Spleen (tissue), 11 donors: ENCODE measurements at regions not wholly inside any gene's neighbourhood (a gene's known extent, or its start where the extent isn't known, plus 50 kb on each side); places are given as distances from the start of the nearest gene placed in this dataset.

Experiments
- DNase-seq: peaks from one replicate; pipeline ENCODE4 v3.0.0-alpha.2; 2020
- H3K27ac ChIP-seq, 8 donors: fragments of 200-600 bp; sonication (generic) in 7 of 8; 1 replicate in 4 of 8; 2 replicates in 4 of 8; pipeline versions ENCODE4 v1.5.0 to v1.8.0; 2016 to 2021; ENCODE audit warnings: inconsistent platforms in 4 of 8, mild to moderate bottlenecking in 4 of 8, moderate library complexity in 1 of 8
- H3K27me3 ChIP-seq, 7 donors: fragments of 200-600 bp; sonication (generic) in 6 of 7; replicated peaks in 1 of 7; 1 replicate in 4 of 7; 2 replicates in 3 of 7; pipeline versions ENCODE4 v1.5.0 to v1.8.0; 2016 to 2021; ENCODE audit warnings: inconsistent platforms in 3 of 7, mild to moderate bottlenecking in 1 of 7
- H3K36me3 ChIP-seq, 6 donors: fragments of 200-600 bp; sonication (generic) in 5 of 6; 1 replicate in 4 of 6; 2 replicates in 2 of 6; pipeline versions ENCODE4 v1.5.0 to v1.8.0; 2016 to 2021; ENCODE audit warnings: inconsistent platforms in 2 of 6
- H3K4me1 ChIP-seq, 6 donors: fragments of 200-600 bp; sonication (generic) in 5 of 6; 1 replicate in 3 of 6; 2 replicates in 3 of 6; pipeline versions ENCODE4 v1.5.0 to v1.8.0; 2016 to 2021; ENCODE audit warnings: inconsistent platforms in 3 of 6
- H3K4me3 ChIP-seq, 8 donors: fragments of 200-600 bp; sonication (generic) in 7 of 8; 1 replicate in 4 of 8; 2 replicates in 4 of 8; pipeline versions ENCODE4 v1.5.0 to v1.8.0; 2016 to 2021; ENCODE audit warnings: inconsistent platforms in 4 of 8, mild to moderate bottlenecking in 4 of 8, moderate library complexity in 2 of 8
- H3K9me3 ChIP-seq, 8 donors: fragments of 200-600 bp; sonication (generic) in 7 of 8; 1 replicate in 4 of 8; 2 replicates in 4 of 8; pipeline versions ENCODE4 v1.5.0 to v1.8.0; 2016 to 2021; ENCODE audit warnings: inconsistent platforms in 4 of 8
- POLR2A ChIP-seq, 3 donors: fragments of 450-650 bp; IDR thresholded peaks; one replicate each; pipeline ENCODE4 v1.5.1; 2017; ENCODE audit warnings: antibody characterized with exemption in 3 of 3, mild to moderate bottlenecking in 1 of 3
- POLR2AphosphoS5 ChIP-seq, 3 donors: sonication (generic); formaldehyde crosslinking; IDR thresholded peaks; one replicate each; pipeline ENCODE4 v1.5.1; 2017; ENCODE audit warnings: antibody characterized with exemption in 3 of 3
- WGBS, 5 donors: extraction: QIAGEN DNeasy Blood & Tissue Kit in 3 of 5; methylation state at CpG; one replicate each; pipeline versions ENCODE4 v1.1.5 to v1.1.7; 2013 to 2018; 5-methylcytosine and 5-hydroxymethylcytosine counted together
- intact Hi-C: fragments of 100-400 bp; cut with DNase I; formaldehyde crosslinking; loops from one replicate; pipeline ENCODE4 v1.15.0; 2023; ENCODE audit warnings: low total_unique reads
- TF ChIP-seq, protein P1 (sequence below), 11 experiments: fragments of 200-600 bp in 7 of 11; fragments of 450-650 bp in 4 of 11; sonication (generic) in 4 of 11; IDR thresholded peaks in 8 of 11; conservative IDR thresholded peaks in 3 of 11; 1 replicate in 7 of 11; 2 replicates in 4 of 11; pipeline versions ENCODE4 v1.4.0 to v1.8.0; 2016 to 2021; ENCODE audit warnings: antibody characterized with exemption in 11 of 11, inconsistent platforms in 4 of 11, mild to moderate bottlenecking in 1 of 11
- donor health status: healthy with polysubstance abuse.
- donor health status: DM: no; HTN: no; CAD: no; lungs with moderate emphysema.
- donor health status: DM: no; HTN: no; CAD: no.
- donor health status: Bipolar disorder and iron deficiency.
- donor health status: healthy.
- donor health status: DM: no; HTN: no; CAD: no.
- donor health status: DM: yes; HTN: yes; CAD: no.

GRCh38 chr9:23302281-23302680 lies 523.8 kb downstream of the ELAVL2 start:
- intact Hi-C loops, result no loop called here
- Histone ChIP-seq H3K27ac (no peak overlapping the region), H3K27me3 (no peaks in the 10 kb centered on the region), H3K4me1 (no peaks in the 10 kb centered on the region), H3K9me3 (peaks cover 0 to 12% (median 2%) of the 10 kb centered on the region in 8 donors), H3K36me3 (no peaks in the 10 kb centered on the region), H3K4me3 (no peak overlapping the region)
- DNase-seq, result no peak
- 86 to 95% (median 86%) methylated on average over 4 of the region's 4 CpGs for WGBS, 5 donors
- TF ChIP-seq POLR2A (IDR thresholded peaks at IDR 0.05) (no peak), POLR2AphosphoS5 (IDR thresholded peaks at IDR 0.05) (no peak)
- TF ChIP-seq, protein P1, sequence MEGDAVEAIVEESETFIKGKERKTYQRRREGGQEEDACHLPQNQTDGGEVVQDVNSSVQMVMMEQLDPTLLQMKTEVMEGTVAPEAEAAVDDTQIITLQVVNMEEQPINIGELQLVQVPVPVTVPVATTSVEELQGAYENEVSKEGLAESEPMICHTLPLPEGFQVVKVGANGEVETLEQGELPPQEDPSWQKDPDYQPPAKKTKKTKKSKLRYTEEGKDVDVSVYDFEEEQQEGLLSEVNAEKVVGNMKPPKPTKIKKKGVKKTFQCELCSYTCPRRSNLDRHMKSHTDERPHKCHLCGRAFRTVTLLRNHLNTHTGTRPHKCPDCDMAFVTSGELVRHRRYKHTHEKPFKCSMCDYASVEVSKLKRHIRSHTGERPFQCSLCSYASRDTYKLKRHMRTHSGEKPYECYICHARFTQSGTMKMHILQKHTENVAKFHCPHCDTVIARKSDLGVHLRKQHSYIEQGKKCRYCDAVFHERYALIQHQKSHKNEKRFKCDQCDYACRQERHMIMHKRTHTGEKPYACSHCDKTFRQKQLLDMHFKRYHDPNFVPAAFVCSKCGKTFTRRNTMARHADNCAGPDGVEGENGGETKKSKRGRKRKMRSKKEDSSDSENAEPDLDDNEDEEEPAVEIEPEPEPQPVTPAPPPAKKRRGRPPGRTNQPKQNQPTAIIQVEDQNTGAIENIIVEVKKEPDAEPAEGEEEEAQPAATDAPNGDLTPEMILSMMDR (IDR thresholded peaks at IDR 0.05 in 8 of 11, conservative IDR thresholded peaks at IDR 0.05 in 3 of 11), result no peak

DNA sequence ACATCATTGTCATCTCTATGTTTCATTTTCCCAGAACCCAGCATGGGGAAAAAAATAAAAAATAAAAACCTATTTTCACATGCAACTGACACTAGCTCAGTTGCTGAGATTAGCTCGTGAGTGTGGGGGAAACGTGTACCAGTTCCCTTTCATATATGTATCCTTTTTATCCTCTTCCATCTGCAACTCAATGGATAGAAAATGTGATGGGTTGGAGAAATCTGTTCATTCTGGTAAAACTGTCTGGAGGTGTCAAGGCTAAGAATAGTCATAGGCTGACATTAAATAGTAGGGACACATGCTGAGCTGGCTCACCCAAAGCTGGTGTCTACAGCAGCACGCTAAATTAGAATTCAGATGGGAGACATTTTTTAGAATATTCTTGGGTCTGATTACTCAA lies 519.3 kb downstream of the ELAVL2 start:
- peaks cover 0 to 15% (median 8%) of the 10 kb centered on the region in 8 donors for H3K9me3 ChIP-seq
- WGBS, 5 donors, result 82 to 94% (median 85%) methylated on average over 3 of the region's 3 CpGs
- intact Hi-C loops, result no loop called here
- no peaks in the 10 kb centered on the region for H3K36me3 ChIP-seq
- no peaks in the 10 kb centered on the region for H3K4me1 ChIP-seq
- H3K27me3 ChIP-seq, result no peaks in the 10 kb centered on the region
- H3K27ac ChIP-seq, result no peak overlapping the region
- no peak for TF ChIP-seq POLR2A (IDR thresholded peaks at IDR 0.05)
- no peak for TF ChIP-seq POLR2AphosphoS5 (IDR thresholded peaks at IDR 0.05)
- TF ChIP-seq, protein P1 (IDR thresholded peaks at IDR 0.05 in 8 of 11, conservative IDR thresholded peaks at IDR 0.05 in 3 of 11), result no peak
- H3K4me3 ChIP-seq, result no peak overlapping the region
- DNase-seq, result no peak

DNA sequence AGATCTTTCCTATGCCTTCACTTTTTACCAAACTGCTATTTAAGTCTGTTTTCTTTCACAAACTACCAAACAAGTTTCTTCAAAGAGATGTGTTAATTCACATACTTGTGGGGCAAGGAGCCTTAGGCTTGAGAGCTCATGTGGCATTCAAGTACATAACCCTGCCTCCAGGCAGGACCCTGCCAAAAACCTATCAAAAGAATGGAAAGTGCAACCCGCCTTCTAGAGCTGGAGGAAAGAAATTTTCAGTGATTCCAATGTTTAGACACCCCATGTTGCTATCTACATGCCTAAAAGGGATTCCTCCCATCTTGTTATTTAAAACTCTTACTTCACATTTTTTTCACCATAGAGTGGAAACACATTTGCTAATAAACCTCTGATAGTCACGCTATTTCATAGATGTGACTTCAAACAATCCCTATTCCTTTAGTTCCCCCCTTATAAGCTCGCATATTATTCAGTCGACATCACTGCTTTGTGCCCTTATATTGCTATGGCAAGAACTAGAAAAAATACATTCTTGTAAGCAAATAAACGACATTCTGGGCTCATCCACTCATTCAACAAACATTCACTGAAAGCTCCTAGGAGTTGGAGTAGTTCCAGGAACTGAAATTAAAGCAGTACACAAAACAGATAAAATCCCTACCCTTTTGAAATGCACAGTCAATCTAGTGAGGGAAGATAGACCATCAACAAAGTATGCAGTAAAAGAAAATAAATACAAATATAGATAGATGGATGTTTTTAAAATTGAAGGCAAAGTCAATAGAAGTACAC lies 518.1 kb downstream of the ELAVL2 start:
- Histone ChIP-seq H3K9me3 (peaks cover 0 to 15% (median 8%) of the 10 kb centered on the region in 8 donors), H3K36me3 (no peaks in the 10 kb centered on the region), H3K4me1 (no peaks in the 10 kb centered on the region), H3K27ac (no peak overlapping the region), H3K4me3 (no peak overlapping the region), H3K27me3 (no peaks in the 10 kb centered on the region)
- DNase-seq, result no peak
- intact Hi-C loops, result no loop called here
- 66 to 80% (median 71%) methylated on average over 5 of the region's 5 CpGs for WGBS, 5 donors
- TF ChIP-seq POLR2AphosphoS5 (IDR thresholded peaks at IDR 0.05) (no peak), POLR2A (IDR thresholded peaks at IDR 0.05) (no peak)
- TF ChIP-seq, protein P1 (IDR thresholded peaks at IDR 0.05 in 8 of 11, conservative IDR thresholded peaks at IDR 0.05 in 3 of 11), result no peak

- Histone ChIP-seq H3K27ac (no peak overlapping the region), H3K27me3 (no peaks in the 10 kb centered on the region), H3K9me3 (peaks cover 0 to 11% (median 6%) of the 10 kb centered on the region in 8 donors), H3K36me3 (no peaks in the 10 kb centered on the region), H3K4me1 (no peaks in the 10 kb centered on the region), H3K4me3 (no peak overlapping the region)
- intact Hi-C loops, result no loop called here
- no peak for DNase-seq
- TF ChIP-seq, protein P1 (IDR thresholded peaks at IDR 0.05 in 8 of 11, conservative IDR thresholded peaks at IDR 0.05 in 3 of 11), result no peak
- no peak for TF ChIP-seq POLR2A (IDR thresholded peaks at IDR 0.05)
- no peak for TF ChIP-seq POLR2AphosphoS5 (IDR thresholded peaks at IDR 0.05)
Observed at GRCh38 chr9:23309800-23310199, 516.2 kb downstream of the ELAVL2 start.
